Skeletal muscle tissue (tissue), 3 donors: ENCODE measurements at regions not wholly inside any gene's neighbourhood (a gene's known extent, or its start where the extent isn't known, plus 50 kb on each side); places are given as distances from the start of the nearest gene placed in this dataset.

Experiments used
- H3K27ac ChIP-seq: one replicate; pipeline ENCODE4 v1.7.0; 2013; ENCODE audit warnings: mild to moderate bottlenecking, low read depth, low read length, inconsistent platforms
- H3K27me3 ChIP-seq, 3 donors: one replicate each; pipeline ENCODE4 v1.7.0; 2013; ENCODE audit warnings: low read length in 3 of 3; ENCODE audit not compliant: control insufficient read depth in 3 of 3, insufficient read depth in 3 of 3
- H3K36me3 ChIP-seq, 3 donors: one replicate each; pipeline ENCODE4 v1.7.0; 2013; ENCODE audit warnings: low read length in 3 of 3; ENCODE audit not compliant: control insufficient read depth in 3 of 3, insufficient read depth in 3 of 3
- H3K4me1 ChIP-seq, 3 donors: one replicate each; pipeline ENCODE4 v1.7.0; 2013; ENCODE audit warnings: low read length in 3 of 3, mild to moderate bottlenecking in 3 of 3; ENCODE audit not compliant: control insufficient read depth in 3 of 3, insufficient read depth in 3 of 3
- H3K4me3 ChIP-seq, 3 donors: one replicate each; pipeline ENCODE4 v1.7.0; 2013; ENCODE audit warnings: low read length in 3 of 3
- H3K9ac ChIP-seq, 3 donors: one replicate each; pipeline ENCODE4 v1.7.0; 2013; ENCODE audit warnings: low read length in 3 of 3, mild to moderate bottlenecking in 3 of 3, moderate library complexity in 2 of 3, low read depth in 1 of 3
- H3K9me3 ChIP-seq, 3 donors: one replicate each; pipeline ENCODE4 v1.7.0; 2013; ENCODE audit warnings: low read length in 3 of 3; ENCODE audit not compliant: control insufficient read depth in 3 of 3
- donor health status: Osteomylitis.

DNA sequence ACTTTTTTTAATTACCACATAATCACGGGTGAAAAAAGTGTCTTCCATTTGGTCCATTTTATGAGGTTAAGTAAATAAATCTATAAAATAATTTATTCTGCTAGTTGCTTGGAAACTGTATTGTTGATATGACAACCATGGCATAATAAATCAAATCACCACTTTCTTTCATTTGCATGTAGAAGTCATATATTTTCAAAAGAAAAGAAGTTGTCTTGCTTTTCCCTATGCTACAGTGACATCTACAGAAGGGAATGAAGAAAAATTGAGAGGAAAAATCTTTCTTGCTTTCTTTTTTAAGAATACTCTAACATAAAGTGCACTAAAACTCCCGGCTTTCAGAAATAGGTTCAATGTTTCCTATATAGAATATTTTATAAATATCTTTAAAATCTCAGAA, 228.5 kb downstream of the ZBBX start:
- no peaks in the 10 kb centered on the region for H3K4me1 ChIP-seq
- no peak overlapping the region for H3K9ac ChIP-seq
- no peaks in the 10 kb centered on the region for H3K27me3 ChIP-seq
- no peaks in the 10 kb centered on the region for H3K36me3 ChIP-seq
- H3K9me3 ChIP-seq = peaks cover 0 to 4% (median 0%) of the 10 kb centered on the region in 3 donors
- H3K4me3 ChIP-seq = no peak overlapping the region
- no peak overlapping the region for H3K27ac ChIP-seq

DNA sequence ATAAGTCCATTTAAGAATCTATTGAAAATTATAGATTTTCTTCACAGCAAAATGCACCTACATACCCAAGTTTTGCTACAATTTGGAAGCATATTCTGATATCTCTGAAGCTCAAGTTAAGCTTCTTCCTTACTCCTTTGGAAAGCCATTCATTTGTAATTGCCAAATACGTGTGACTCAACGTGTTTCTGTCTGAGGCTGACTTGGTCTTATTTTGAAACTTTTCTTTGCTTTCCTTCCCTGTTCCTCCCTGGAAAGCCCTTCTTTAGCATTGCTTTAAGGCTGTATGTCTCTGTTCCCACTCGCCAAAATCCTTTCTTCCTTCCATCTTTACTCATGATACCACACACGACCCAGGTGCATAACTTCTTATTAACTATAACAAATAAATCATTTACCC, 232.0 kb downstream of the ZBBX start:
- Histone ChIP-seq H3K27ac (no peak overlapping the region), H3K9me3 (no peaks in the 10 kb centered on the region), H3K4me1 (no peaks in the 10 kb centered on the region), H3K36me3 (no peaks in the 10 kb centered on the region), H3K27me3 (no peaks in the 10 kb centered on the region), H3K4me3 (no peak overlapping the region), H3K9ac (no peak overlapping the region)

DNA sequence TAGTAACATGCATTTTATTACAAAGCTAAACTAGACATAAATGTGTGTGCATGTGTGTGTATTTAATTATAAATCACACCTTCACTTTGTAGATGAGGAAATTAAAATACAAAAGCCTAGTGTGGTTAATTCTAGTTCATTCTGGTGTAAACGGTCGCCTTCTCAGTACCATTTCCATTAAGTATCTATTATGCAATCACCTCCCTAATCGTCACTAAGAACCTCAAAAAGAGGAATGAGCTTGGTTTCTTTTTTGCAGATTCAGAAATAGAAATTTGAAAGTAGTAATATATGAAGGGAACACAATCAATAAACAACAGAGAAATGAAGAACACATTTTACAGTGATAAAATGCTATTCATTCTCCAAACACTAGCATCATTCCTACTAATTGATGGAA, 233.2 kb downstream of the ZBBX start:
- Histone ChIP-seq H3K36me3 (no peaks in the 10 kb centered on the region), H3K27ac (no peak overlapping the region)

GRCh38 chr3:167125612-167126407, 254.3 kb downstream of the ZBBX start:
- Histone ChIP-seq H3K27me3 (no peaks in the 10 kb centered on the region), H3K9ac (no peak overlapping the region), H3K27ac (no peak overlapping the region), H3K4me3 (no peak overlapping the region), H3K36me3 (no peaks in the 10 kb centered on the region), H3K4me1 (no peaks in the 10 kb centered on the region), H3K9me3 (no peaks in the 10 kb centered on the region)

More for the DNA sequence above, 233.2 kb downstream of the ZBBX start:
- Histone ChIP-seq H3K9ac (no peak overlapping the region), H3K9me3 (no peaks in the 10 kb centered on the region), H3K4me3 (no peak overlapping the region), H3K27me3 (no peaks in the 10 kb centered on the region), H3K4me1 (no peaks in the 10 kb centered on the region)

GRCh38 chr3:167120828-167121227, 259.3 kb downstream of the ZBBX start:
- H3K36me3 ChIP-seq = no peaks in the 10 kb centered on the region
- no peak overlapping the region for H3K27ac ChIP-seq
- no peaks in the 10 kb centered on the region for H3K27me3 ChIP-seq
- H3K4me3 ChIP-seq = no peak overlapping the region
- H3K9me3 ChIP-seq = no peaks in the 10 kb centered on the region
- H3K9ac ChIP-seq = no peak overlapping the region
- H3K4me1 ChIP-seq = no peaks in the 10 kb centered on the region

- Histone ChIP-seq H3K4me3 (no peak overlapping the region), H3K27ac (no peak overlapping the region), H3K4me1 (no peaks in the 10 kb centered on the region), H3K36me3 (no peaks in the 10 kb centered on the region), H3K9me3 (no peaks in the 10 kb centered on the region), H3K9ac (no peak overlapping the region), H3K27me3 (no peaks in the 10 kb centered on the region)
Observed at GRCh38 chr3:167116120-167116922, 263.8 kb downstream of the ZBBX start.

- no peaks in the 10 kb centered on the region for H3K9me3 ChIP-seq
- no peaks in the 10 kb centered on the region for H3K27me3 ChIP-seq
- H3K4me1 ChIP-seq = no peaks in the 10 kb centered on the region
- no peaks in the 10 kb centered on the region for H3K36me3 ChIP-seq
- H3K27ac ChIP-seq = no peak overlapping the region
- H3K9ac ChIP-seq = no peak overlapping the region
- H3K4me3 ChIP-seq = no peak overlapping the region
Observed at GRCh38 chr3:167115331-167115934, 264.7 kb downstream of the ZBBX start.

DNA sequence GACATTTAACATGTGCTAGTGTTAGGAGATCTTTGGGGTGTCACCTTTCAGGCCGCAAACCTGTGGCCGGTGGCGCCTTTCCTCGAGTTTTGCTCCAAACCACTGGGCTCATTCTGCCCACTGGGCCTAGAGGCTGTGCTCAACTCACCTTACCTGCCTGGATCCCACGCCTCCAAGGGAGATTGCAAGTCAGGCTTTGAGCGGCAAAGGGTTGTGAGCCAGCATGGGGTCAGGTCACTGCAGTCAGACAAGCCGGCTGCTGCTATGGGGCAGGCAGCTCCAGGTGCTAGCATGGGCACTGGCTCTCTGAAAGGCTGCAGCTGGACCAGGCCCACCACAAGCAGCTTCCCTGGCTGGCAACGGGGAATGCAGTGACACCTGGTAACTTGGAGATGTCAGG, 265.5 kb downstream of the ZBBX start:
- H3K9me3 ChIP-seq = no peaks in the 10 kb centered on the region
- H3K27ac ChIP-seq = no peak overlapping the region
- H3K36me3 ChIP-seq = no peaks in the 10 kb centered on the region
- H3K4me1 ChIP-seq = no peaks in the 10 kb centered on the region
- H3K27me3 ChIP-seq = no peaks in the 10 kb centered on the region
- H3K9ac ChIP-seq = no peak overlapping the region
- H3K4me3 ChIP-seq = no peak overlapping the region

- Histone ChIP-seq H3K27me3 (no peaks in the 10 kb centered on the region), H3K4me3 (no peak overlapping the region), H3K27ac (no peak overlapping the region), H3K9ac (no peak overlapping the region), H3K9me3 (no peaks in the 10 kb centered on the region), H3K4me1 (no peaks in the 10 kb centered on the region), H3K36me3 (no peaks in the 10 kb centered on the region)
Observed at GRCh38 chr3:167113035-167113830, 266.9 kb downstream of the ZBBX start.
